ENCODE measurements at regions not wholly inside any gene's neighbourhood (a gene's known extent, or its start where the extent isn't known, plus 50 kb on each side); places are given as distances from the start of the nearest gene placed in this dataset.

DNA sequence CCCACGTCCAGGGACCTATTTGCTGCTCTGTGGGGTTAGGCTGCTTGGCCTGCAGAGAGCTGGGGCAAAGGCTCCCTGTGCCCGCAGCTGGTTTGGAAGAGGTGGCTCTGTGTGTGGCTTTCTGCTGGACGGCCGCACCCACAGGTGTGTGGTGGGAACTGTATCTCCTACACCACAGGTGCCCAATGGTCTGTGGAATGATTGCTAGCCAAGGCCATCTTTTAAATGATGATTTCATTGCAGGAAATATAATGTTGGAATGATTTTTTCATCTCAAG lies 178.4 kb downstream of the DLL1 start:
- no peaks in the 10 kb centered on the region for H3K9me2 ChIP-seq (ENCODE audit: insufficient read depth)
- H3K4me3 ChIP-seq: no peak overlapping the region
- no peak overlapping the region for H3K4me2 ChIP-seq
- H3K4me1 Mint-ChIP-seq: peaks cover 3% of the 10 kb centered on the region; the same call in 1 of the 3 replicates
- DNase-seq (ENCODE audit: low spot score): no peak
- no peaks in the 10 kb centered on the region for H3K79me2 ChIP-seq (replicated peaks; ENCODE audit: insufficient read depth)
- H3K27ac ChIP-seq (ENCODE audit: low read depth): no peak overlapping the region
- no peaks in the 10 kb centered on the region for H3F3A ChIP-seq (replicated peaks; ENCODE audit: low read depth)
- no peak overlapping the region for H3K27ac Mint-ChIP-seq
- no peaks in the 10 kb centered on the region for H3K9me3 Mint-ChIP-seq
- TF ChIP-seq ZNF114 (CRISPR knock-in tag; IDR thresholded peaks at IDR 0.05) (no peak), STAT1 (IDR thresholded peaks at IDR 0.05; ENCODE audit: unreplicated experiment) (no peak), EZH2phosphoT487 (IDR thresholded peaks at IDR 0.05; ENCODE audit: unreplicated experiment) (no peak), CREB1 (CRISPR knock-in tag; IDR thresholded peaks at IDR 0.05; ENCODE audit: low read depth) (no peak), POLR2AphosphoS5 (IDR thresholded peaks at IDR 0.05; ENCODE audit: low read depth) (no peak), NANOG (IDR thresholded peaks at IDR 0.05; ENCODE audit: borderline replicate concordance) (no peak), ZNF331 (CRISPR knock-in tag; IDR thresholded peaks at IDR 0.05; ENCODE audit: low read depth) (no peak), JUNB (IDR thresholded peaks at IDR 0.05; ENCODE audit: unreplicated experiment) (no peak)
- TF ChIP-seq, protein P1, sequence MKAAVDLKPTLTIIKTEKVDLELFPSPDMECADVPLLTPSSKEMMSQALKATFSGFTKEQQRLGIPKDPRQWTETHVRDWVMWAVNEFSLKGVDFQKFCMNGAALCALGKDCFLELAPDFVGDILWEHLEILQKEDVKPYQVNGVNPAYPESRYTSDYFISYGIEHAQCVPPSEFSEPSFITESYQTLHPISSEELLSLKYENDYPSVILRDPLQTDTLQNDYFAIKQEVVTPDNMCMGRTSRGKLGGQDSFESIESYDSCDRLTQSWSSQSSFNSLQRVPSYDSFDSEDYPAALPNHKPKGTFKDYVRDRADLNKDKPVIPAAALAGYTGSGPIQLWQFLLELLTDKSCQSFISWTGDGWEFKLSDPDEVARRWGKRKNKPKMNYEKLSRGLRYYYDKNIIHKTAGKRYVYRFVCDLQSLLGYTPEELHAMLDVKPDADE (IDR thresholded peaks at IDR 0.05): no peak
- TF ChIP-seq, protein P2, sequence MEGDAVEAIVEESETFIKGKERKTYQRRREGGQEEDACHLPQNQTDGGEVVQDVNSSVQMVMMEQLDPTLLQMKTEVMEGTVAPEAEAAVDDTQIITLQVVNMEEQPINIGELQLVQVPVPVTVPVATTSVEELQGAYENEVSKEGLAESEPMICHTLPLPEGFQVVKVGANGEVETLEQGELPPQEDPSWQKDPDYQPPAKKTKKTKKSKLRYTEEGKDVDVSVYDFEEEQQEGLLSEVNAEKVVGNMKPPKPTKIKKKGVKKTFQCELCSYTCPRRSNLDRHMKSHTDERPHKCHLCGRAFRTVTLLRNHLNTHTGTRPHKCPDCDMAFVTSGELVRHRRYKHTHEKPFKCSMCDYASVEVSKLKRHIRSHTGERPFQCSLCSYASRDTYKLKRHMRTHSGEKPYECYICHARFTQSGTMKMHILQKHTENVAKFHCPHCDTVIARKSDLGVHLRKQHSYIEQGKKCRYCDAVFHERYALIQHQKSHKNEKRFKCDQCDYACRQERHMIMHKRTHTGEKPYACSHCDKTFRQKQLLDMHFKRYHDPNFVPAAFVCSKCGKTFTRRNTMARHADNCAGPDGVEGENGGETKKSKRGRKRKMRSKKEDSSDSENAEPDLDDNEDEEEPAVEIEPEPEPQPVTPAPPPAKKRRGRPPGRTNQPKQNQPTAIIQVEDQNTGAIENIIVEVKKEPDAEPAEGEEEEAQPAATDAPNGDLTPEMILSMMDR (conservative IDR thresholded peaks at IDR 0.05; ENCODE audit: low read depth in 2 of 2): no peak
- no peaks in the 10 kb centered on the region for H3K27me3 ChIP-seq (ENCODE audit: insufficient read depth)
- ATAC-seq: no peak
- no peaks in the 10 kb centered on the region for H3K4me1 ChIP-seq (ENCODE audit: insufficient read depth)
- peaks cover 6% of the 10 kb centered on the region for H3K27me3 Mint-ChIP-seq (ENCODE audit: insufficient read depth, low read depth, poor library complexity)
- H2AFZ ChIP-seq: no peak overlapping the region
- H3K36me3 Mint-ChIP-seq (ENCODE audit: low read depth): no peaks in the 10 kb centered on the region
- no peaks in the 10 kb centered on the region for H3K36me3 ChIP-seq (ENCODE audit: insufficient read depth)
- H4K20me1 ChIP-seq (replicated peaks; ENCODE audit: insufficient read depth): no peaks in the 10 kb centered on the region
- no peak overlapping the region for H3K4me3 Mint-ChIP-seq

DNA sequence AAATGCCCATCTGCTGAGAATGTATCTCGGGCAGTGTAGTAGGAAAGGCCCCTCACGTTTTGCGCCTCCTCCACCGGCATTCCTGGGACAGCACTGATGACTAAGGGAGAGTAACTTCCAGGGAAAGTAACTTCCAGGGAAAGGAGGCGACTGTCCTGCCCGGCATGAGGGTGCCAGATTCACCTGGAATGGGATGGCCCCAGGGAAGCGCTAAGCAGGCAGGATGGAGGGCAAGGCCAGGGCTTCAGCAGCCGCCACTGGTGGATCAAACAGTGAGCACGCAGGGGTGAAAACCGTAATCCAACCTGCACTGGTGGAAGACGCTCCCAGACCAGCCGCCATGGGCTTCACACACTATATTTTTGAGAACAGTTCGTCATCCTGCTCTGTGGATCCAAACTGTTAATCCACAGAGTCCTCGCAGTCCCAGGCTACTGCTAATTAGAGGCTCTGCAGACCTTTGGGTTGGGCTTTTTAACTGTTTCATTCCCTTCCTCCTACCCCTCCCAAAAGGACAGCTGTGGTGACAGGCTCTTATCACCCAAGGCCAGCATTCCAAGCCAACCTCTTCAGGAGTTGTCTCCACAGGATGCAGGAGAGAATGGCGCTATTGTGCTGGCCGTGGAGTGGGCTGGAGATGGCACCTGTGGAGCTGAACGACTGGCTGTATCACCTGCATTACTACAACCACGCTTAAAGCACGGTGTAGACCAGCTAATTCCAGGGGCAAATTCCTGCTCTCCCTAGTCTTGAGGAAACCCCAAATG lies 178.9 kb downstream of the DLL1 start:
- Histone ChIP-seq H3K9me2 (ENCODE audit: insufficient read depth) (no peaks in the 10 kb centered on the region), H3K27ac (ENCODE audit: low read depth) (no peak overlapping the region), H3K36me3 (ENCODE audit: insufficient read depth) (no peaks in the 10 kb centered on the region), H4K20me1 (replicated peaks; ENCODE audit: insufficient read depth) (no peaks in the 10 kb centered on the region), H3F3A (replicated peaks; ENCODE audit: low read depth) (no peaks in the 10 kb centered on the region), H3K4me2 (no peak overlapping the region), H3K4me3 (no peak overlapping the region), H3K4me1 (ENCODE audit: insufficient read depth) (no peaks in the 10 kb centered on the region), H3K79me2 (replicated peaks; ENCODE audit: insufficient read depth) (no peaks in the 10 kb centered on the region), H3K27me3 (ENCODE audit: insufficient read depth) (no peaks in the 10 kb centered on the region), H2AFZ (no peak overlapping the region; the same call in 1 of the 2 replicates)
- H3K4me1 Mint-ChIP-seq: peaks cover 3% of the 10 kb centered on the region; the same call in 1 of the 3 replicates
- no peak overlapping the region for H3K27ac Mint-ChIP-seq
- ATAC-seq (no peak), DNase-seq (ENCODE audit: low spot score) (no peak)
- H3K36me3 Mint-ChIP-seq (ENCODE audit: low read depth): no peaks in the 10 kb centered on the region
- H3K9me3 Mint-ChIP-seq: no peaks in the 10 kb centered on the region
- peaks cover 4% of the 10 kb centered on the region for H3K27me3 Mint-ChIP-seq (ENCODE audit: insufficient read depth, low read depth, poor library complexity)
- H3K4me3 Mint-ChIP-seq: no peak overlapping the region
- TF ChIP-seq POLR2AphosphoS5 (IDR thresholded peaks at IDR 0.05; ENCODE audit: low read depth) (no peak), ZNF331 (CRISPR knock-in tag; IDR thresholded peaks at IDR 0.05; ENCODE audit: low read depth) (no peak), STAT1 (IDR thresholded peaks at IDR 0.05; ENCODE audit: unreplicated experiment) (no peak), EZH2phosphoT487 (IDR thresholded peaks at IDR 0.05; ENCODE audit: unreplicated experiment) (no peak), JUNB (IDR thresholded peaks at IDR 0.05; ENCODE audit: unreplicated experiment) (no peak)
- TF ChIP-seq, protein P1 (IDR thresholded peaks at IDR 0.05): no peak
- TF ChIP-seq, protein P3, sequence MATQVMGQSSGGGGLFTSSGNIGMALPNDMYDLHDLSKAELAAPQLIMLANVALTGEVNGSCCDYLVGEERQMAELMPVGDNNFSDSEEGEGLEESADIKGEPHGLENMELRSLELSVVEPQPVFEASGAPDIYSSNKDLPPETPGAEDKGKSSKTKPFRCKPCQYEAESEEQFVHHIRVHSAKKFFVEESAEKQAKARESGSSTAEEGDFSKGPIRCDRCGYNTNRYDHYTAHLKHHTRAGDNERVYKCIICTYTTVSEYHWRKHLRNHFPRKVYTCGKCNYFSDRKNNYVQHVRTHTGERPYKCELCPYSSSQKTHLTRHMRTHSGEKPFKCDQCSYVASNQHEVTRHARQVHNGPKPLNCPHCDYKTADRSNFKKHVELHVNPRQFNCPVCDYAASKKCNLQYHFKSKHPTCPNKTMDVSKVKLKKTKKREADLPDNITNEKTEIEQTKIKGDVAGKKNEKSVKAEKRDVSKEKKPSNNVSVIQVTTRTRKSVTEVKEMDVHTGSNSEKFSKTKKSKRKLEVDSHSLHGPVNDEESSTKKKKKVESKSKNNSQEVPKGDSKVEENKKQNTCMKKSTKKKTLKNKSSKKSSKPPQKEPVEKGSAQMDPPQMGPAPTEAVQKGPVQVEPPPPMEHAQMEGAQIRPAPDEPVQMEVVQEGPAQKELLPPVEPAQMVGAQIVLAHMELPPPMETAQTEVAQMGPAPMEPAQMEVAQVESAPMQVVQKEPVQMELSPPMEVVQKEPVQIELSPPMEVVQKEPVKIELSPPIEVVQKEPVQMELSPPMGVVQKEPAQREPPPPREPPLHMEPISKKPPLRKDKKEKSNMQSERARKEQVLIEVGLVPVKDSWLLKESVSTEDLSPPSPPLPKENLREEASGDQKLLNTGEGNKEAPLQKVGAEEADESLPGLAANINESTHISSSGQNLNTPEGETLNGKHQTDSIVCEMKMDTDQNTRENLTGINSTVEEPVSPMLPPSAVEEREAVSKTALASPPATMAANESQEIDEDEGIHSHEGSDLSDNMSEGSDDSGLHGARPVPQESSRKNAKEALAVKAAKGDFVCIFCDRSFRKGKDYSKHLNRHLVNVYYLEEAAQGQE (IDR thresholded peaks at IDR 0.05; ENCODE audit: unreplicated experiment): no peak
- TF ChIP-seq, protein P2 (conservative IDR thresholded peaks at IDR 0.05; ENCODE audit: low read depth in 2 of 2): no peak

Measured in GM23338 (cell line).